Stimulated activated CD4-positive, alpha-beta T cell treated with anti-CD3 and anti-CD28 coated beads, TNF-alpha, amount 100 ng/mL, for 24 hours (primary cell): ENCODE measurements at regions not wholly inside any gene's neighbourhood (a gene's known extent, or its start where the extent isn't known, plus 50 kb on each side); places are given as distances from the start of the nearest gene placed in this dataset.
"Not testable (repeated sequence)": the region's sequence is repeated elsewhere in the genome, so short reads cannot be mapped to it uniquely, and the experiment has no call there.

ENCODE experiments used
- DNase-seq, 3 experiments: peaks; one replicate each; pipeline ENCODE4 v3.0.0-alpha.2; 2020; ENCODE audit warnings: low read depth in 3 of 3

DNA sequence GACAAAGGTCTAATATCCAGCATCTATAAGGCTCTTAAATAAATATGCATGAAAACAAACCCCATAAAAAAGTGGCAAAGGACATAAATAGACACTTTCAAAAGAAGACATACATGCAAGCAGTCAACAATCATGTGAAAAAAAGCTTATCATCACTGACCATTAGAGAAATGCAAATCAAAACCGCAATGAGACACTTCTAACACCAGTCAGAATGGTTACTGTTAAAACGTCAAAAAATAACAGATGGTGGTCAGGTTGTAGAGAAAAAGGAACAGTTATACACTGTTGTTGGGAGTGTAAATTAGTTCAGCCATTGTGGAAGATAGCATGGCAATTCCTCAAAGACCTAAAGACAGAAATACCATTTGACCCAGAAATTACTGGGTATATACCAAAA is 440.7 kb upstream of the KCNMB2 start:
- DNase-seq = no peak

DNA sequence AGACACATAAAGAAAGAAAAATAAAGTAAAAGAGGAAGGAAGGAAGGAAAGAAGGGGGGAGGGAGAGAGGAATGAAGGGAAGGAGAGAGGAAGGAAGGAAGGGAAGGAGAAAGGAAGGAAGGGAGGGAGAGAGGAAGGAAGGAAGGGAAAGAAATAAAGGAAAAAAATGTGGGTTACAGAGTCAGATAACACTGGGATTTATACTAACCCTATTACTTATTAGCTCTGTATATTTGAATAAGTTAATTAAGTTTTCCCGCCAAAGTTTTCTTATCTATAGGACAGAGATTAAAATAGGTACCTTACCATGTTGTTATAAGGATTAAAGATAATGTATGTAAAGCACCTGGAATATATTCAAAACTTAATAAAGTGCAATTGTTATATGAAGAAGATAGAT is 439.3 kb upstream of the KCNMB2 start:
- no peak for DNase-seq

DNA sequence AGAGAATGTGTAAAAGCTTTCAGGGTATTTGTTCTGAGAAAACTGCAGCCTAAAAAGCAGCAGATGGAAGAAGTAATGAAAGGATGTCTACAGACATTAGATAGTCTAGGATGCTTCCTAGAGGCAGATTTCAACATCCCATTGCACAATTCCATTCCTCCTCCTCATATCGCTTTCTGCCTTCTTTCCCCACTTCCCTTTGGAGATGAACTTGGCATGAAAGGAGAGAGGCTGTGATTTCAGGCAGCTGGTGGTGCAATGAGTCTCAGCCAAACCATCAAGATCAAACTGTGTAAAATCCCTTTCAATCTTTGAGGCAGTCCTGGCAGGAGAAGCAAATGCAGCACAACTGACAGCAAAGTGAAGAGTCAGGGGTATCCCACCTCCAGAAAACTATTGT is 438.7 kb upstream of the KCNMB2 start:
- DNase-seq = no peak

DNA sequence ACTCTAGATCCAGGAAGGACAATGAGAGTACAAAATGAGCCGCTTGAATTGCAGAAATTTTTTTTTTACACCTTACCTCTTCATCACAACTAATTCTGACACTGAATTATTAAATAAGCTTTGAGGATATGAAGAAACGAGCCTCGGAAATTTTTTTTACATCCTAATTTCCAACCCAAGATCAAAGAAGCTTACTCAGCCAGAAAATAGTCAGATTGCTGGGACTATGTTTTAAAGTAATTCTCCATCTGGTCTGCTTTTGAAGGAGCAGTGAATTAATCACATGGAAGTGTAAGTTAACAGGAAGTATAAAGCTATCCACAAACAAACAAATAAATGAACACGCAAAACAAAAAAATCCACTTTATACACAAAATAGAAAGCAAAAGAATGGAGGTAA is 437.0 kb upstream of the KCNMB2 start:
- DNase-seq = no peak

DNA sequence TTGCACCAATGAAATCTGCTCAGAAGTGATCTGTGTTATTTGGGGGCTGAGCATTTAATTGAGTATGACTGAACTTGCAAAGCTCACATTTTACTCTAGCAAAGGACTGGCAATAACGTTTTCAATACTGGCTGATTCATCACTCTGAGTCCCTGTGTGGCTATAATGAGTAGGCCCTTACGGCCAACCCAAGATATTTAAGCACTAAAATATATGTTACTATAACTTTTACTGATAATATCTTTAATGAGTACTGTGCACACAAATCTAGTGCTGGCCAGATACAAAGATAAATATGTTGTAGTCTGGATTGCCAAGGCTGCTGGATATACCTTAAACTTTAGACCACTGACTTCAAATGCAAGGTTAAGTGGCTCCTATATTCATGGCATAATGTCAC is 436.4 kb upstream of the KCNMB2 start:
- no peak for DNase-seq

DNA sequence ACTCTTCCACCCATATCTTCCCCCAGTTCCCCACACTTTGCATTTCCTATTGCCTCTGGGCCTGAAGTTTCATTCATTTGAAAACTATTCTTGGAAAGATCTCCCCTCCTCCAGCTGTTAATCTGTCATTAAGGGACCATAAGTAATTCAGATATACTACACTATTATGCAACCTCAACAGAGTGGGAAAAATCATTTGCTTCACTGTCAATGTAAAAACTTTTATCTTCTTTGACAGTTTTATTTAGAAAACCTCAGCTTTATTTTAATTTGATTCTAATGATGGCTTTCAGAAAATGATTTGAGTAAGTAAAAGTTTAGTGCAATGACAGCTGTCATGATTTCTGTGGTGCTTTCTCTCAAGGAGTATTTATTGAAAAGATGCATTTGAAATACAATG is 435.3 kb upstream of the KCNMB2 start:
- no peak for DNase-seq

DNA sequence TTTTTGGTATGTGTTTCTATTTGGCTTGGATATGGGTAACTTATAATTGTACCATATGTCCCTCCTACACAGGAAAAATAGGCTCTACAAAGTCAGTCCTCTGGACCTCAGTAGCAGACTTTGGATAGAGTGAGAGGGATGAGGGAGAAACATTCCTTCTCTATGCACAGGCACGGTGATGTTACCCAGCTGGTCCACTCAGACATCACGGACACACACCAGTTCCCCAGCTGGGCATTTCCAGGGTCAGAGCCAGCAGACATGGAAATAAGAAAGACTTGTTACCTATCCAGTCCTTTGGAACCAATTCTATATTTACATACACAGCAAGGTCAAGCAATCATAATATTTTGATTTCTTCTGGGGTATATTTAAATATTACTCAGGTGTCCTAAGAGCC is 433.1 kb upstream of the KCNMB2 start:
- no peak for DNase-seq

DNA sequence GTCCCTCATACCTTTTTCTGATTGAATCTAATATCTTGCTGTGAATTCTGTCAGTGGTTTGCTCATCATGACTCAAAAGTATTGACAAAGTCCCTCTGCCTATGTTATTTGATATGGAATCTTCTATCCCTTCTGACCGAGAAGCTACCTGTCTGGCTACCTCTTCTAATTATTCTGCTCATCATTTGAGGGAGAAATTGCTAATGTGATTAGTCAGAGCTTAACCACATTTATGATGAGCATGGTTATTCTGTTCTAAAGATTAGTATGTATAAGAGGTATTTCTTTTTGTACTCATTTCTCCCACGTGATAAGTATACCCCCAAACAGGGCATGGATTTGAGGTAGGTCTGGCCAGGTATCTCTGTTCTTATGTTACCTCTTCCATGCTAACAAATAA is 428.4 kb upstream of the KCNMB2 start:
- no peak for DNase-seq

DNA sequence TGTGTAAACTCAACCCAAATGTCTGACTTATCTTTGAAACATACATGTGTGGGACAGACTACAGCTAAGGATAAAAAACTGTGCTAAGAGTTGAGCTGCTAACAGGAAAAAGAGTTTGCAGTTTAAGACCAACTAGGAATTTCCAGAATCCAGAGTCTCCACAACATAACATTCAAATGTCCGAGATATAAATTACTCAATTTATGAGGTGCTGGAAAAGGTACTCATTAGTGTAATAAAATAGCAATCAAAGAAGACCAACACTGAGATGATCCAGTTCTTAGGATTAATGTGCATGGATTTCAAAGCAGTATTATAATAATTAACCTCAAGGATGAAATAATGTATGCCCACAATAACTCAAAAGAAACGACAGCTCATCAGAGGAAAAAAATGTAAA is 426.5 kb upstream of the KCNMB2 start:
- no peak for DNase-seq

DNA sequence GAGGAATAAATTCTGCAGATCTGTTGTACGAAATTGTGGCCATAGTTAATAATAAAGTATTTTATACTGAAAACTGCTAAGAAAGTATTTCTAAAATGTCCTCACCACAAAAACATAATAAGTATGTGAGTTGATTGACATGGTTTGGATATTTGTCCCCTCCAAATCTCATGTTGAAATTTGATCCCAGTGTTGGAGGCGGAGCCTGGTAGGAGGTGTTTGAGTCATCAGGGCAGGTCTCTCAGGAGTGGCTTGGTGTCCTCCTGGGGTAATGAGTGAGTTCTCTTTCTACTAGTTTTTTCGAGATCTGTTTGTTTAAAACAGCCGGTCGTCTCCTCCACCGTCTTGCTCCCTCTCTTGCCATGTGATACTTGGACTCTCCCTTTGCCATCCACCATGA is 424.1 kb upstream of the KCNMB2 start:
- no peak for DNase-seq

DNA sequence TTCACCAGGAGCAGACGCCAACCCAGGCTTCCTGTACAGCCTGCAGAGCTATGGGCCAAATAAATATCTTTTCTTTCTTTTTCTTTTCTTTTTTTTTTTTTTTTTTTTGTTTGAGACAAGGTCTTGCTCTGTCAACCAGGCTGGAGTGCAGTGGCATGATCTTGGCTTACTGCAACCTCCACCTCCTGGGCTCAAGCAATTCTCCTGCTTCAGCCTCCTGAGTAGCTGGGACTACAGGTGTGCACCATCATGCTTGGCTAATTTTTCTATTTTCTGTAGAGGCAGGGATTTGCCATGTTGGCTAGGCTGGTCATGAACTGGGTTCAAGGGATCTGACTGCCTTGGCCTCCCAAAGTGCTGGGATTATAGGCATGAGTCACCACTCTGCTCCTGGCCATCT is 423.7 kb upstream of the KCNMB2 start:
- DNase-seq = not testable (repeated sequence)

DNA sequence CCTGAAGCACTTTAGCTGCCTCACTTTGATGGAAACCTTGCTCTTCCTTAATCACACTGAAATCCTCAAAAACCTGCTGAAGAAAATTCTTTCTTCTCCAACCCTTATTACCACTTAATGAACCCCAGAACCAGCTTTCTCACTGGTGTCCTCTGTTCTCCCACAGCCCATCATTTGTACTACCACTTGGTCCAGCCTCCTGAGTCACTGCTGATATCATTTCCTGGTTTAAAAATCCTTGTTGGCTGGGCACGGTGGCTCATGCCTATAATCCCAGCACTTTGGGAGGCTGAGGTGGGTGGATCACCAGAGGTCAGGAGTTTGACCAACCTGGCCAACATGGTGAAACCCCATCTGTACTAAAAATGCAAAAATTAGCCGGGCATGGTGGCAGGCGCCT is 418.6 kb upstream of the KCNMB2 start:
- DNase-seq = no peak

DNA sequence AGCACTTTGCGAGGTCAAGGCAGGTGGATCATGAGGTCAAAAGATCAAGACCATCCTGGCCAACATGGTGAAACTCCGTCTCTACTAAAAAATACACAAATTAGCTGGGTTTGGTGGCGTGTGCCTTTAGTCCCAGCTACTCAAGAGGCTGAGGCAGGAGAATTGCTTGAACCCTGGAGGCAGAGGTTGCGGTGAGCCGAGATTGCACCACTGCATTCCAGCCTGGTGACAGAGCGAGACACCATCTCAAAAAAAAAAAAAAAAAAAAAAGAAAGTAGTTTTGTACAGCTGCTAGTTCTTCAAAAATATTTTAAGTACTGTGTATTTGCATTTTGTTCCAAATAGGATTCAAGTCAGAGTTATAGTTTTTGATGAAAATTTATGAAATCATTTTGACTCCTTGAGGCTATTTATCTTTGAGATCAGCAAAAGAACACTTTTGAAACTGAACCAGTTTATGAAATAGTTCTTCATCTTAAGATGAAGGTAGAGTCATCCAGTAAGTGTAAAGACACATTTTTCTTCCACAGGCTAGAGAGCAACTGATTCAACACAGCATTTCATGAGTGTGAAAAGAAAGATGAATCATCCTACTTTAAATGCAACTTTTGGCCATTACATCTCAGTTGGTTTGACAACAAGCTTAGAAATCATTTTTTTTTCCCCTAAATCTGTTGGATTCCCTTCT is 416.5 kb upstream of the KCNMB2 start:
- not testable (repeated sequence) for DNase-seq

DNA sequence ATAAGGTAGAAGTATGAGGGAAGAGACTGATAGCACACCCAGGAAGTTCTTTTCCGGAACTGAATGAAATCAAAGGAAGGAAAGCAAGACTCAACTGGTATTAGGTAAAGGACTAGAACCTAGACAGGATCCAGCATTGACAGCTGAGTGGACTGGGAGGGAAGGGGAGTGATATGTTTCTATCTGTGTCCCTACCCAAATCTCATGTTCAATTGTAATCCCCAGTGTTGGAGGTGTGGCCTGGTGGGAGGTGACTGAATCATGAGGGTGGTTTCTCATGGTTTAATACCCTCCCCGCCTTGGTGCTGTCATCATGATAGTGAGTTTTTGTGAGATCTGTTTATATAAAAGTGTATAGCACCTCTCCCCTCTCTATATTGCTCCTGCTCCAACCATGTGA is 415.9 kb upstream of the KCNMB2 start:
- no peak for DNase-seq

DNA sequence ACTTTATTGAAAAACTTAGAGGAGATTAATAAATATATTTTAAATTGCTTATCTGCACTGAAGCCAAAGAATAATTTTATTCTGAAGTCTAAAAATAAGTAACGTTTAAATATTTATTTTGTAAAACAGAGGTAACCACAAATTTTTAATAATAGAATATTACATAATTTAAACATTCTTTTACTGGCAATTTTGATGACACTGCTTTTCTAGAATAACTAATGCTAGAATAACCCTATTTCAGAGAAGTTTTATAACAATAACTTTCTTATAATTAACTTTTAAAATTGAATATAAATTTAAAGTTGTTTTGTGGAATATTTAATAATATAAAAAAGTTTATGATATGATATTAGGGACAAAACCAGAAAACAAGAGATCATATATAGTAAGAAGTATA is 409.6 kb upstream of the KCNMB2 start:
- no peak for DNase-seq

DNA sequence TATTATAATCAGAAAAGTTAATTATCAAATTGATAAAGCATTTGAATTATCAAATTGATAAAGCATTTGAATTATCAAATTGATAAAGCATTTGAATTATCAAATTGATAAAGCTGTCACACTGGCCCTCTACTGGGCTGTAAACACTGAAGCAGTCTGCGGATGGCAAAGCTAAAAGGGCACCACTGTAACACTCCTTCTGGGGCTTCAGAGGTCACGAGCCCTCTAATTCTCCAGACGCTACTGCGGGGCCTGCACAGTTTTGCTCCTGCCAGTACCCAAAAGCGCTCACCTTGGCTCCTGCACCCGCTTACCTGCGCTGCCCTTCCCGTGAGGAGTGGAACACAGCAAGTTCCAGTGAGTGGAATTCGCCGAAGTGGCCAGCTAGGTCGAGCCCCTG is 409.0 kb upstream of the KCNMB2 start:
- no peak for DNase-seq

DNA sequence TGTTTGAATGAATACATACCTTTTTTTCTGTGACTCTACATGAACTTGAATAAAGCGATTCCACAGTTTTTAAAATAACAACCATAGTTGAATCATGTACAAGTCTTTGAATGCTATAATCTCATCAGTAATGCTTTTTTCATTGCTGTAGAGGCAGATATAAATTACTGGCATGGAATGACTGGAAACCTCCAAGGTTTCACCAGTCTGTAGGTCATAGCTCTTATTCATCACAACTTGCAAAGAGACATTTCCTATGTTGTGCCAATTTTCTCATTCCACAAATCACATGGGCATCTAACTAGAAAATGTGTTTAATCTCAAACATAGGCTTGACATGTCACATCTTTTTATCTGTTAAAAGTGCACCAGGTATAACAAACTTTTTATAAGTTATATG is 407.1 kb upstream of the KCNMB2 start:
- DNase-seq = no peak

DNA sequence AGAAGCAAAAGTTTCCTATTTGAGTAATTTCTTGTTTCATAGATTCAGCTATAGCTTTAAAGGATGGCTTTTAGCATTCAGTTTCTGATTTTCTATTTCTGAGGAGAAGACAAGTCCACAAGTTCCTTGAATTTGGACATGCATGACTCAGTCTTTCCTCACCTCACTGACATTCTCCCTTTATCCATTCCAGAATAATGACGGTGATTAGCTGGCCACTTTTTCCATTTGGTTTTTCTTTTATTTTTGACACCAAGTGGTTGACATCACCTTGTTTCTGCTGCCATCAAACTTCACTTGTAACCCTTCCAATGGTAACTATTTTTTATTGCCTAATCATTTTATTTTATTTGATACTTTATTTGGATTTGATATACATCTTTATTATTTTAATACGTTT is 404.4 kb upstream of the KCNMB2 start:
- DNase-seq = no peak

DNA sequence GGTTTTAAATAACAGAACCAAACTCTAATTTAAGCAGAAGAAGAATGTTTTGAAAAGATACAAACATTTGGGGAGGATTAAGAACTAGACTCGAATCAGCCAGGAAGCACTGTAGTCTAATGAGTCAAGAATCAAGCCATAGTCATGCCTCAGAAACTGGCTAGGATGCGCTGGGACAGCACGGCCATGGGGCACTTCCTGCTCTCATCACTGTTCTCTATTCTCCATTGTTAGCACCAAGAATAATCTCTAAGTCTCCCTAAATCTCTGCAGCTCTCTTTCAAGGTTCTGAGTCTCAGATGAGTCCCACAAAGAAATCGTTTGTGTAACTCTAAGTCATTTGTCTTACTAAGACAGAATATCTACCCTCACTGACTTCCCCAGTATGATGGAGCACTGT is 399.0 kb upstream of the KCNMB2 start:
- DNase-seq = no peak

DNA sequence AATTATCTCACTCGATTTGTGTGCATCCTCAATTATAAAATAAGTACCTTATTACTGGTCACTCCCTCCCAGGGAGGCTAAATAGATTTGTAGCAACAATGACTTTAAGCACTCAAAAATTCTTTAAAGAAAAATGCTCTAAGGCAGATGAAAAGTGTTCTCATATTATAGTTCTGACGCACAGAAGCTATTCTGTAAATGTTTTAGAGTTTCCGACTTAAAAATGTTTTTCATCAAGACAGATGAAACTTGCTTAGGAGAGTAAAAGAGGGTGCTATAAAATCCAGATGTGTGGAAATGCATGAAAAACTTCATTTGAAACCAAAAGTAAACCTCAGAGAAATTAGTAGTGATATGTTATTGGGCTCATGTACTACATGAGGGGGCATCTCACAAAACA is 398.4 kb upstream of the KCNMB2 start:
- DNase-seq = no peak

DNA sequence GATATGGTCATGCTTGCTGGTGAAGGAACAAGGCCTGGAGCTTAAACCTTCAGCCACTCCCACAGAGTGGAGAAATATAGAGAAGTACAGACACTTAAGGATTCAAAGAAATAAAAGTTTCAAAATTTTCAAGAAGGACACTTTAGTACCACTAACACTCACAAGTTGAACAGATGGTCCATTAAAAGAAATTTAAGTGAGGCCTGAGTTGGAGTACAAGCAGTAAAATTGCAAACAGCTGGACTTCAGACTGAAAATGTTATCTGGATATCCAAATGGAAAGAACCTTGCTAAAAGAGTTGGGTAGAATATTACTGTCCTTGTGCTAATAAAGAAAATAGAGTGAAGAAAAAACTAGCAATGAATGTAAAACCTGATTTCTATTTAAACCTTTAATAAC is 397.1 kb upstream of the KCNMB2 start:
- DNase-seq = no peak

DNA sequence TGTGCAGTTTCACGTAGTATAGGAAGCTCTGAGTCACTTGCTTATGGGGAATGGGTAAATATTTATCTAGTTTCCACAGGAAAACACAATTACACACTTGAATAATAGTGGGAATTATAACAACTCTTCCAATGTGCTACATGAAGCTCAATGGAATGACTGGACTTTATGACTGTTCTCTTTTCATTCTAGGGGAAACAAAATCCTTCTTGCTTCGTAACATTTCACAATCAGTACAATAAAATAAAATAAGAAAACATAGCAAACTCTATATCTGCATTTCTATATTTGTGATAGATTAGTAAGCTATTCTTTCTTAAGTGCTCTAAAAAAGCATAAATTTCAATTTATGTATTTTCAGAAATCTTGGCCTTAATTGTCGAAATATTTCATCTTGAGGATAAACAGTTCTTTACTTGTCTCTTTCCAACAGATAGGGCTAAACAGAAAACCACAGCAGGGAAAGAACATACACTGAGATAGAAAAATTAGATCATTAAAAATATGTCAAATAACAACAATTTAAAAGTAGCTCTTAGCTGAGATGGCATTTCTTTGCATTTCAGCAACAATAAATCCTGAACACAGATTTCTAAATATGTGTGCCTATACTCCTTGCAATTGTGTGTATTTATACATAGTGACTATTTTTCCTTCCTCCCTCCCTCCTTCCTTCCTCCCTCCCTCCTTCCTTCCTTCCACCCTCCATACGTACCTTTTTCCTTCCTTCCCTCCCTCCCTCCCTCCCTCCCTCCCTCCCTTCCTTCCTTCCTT is 395.5 kb upstream of the KCNMB2 start:
- DNase-seq = no peak

DNA sequence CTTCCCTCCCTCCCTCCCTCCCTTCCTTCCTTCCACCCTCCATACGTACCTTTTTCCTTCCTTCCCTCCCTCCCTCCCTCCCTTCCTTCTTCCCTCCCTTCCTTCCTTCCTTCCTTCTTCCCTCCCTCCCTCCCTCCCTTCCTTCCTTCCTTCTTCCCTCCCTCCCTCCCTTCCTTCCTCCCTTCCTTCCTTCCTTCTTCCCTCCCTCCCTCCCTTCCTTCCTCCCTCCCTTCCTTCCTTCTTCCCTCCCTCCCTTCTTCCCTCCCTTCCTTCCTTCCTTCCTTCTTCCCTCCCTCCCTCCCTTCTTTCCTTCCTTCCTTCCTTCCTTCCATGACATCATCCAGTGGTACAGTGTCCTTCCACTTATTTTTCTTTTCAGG is 394.9 kb upstream of the KCNMB2 start:
- DNase-seq = not testable (repeated sequence)

DNA sequence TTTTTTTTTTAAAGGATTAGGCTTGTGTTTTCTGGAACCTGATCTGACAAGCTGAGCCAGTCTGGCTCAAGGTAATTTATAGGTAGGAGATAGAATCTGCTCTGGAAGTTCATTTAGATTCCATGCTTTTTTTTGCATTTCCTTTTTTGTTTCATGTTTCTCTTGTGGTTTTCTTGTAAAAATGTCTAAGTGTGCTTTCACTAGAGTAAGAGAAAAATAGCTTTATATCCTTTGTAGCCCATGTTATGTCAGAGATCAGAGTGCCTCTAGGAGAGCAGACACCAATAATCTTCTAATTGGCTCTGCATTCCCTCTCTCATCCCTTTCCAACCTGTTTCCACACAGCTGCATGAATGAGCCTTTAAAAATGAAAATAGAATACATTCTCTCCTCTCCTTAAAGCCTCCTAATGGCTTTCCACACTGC is 389.8 kb upstream of the KCNMB2 start:
- DNase-seq = no peak
